Right atrium auricular region (tissue), 2 donors: ENCODE measurements at regions not wholly inside any gene's neighbourhood (a gene's known extent, or its start where the extent isn't known, plus 50 kb on each side); places are given as distances from the start of the nearest gene placed in this dataset.

ENCODE experiments used
- DNase-seq: peaks from one replicate; pipeline ENCODE4 v3.0.0-alpha.2; 2019; ENCODE audit warnings: low spot score
- H3K27ac ChIP-seq, 2 donors: fragments of 200-600 bp; sonication (generic); 1 replicate in 1 of 2; 2 replicates in 1 of 2; pipeline ENCODE4 v1.5.1; 2016 to 2019
- H3K27me3 ChIP-seq, 2 donors: fragments of 200-600 bp; sonication (generic); one replicate each; pipeline versions ENCODE4 v1.5.1 to v1.6.0; 2017 to 2019
- H3K36me3 ChIP-seq: fragments of 200-600 bp; sonication (generic); one replicate; pipeline ENCODE4 v1.5.1; 2016
- H3K4me1 ChIP-seq, 2 donors: fragments of 200-600 bp; sonication (generic); one replicate each; pipeline versions ENCODE4 v1.5.1 to v1.6.0; 2017 to 2019
- H3K4me3 ChIP-seq, 2 donors: fragments of 200-600 bp; sonication (generic); 1 replicate in 1 of 2; 2 replicates in 1 of 2; pipeline ENCODE4 v1.5.1; 2017 to 2019; ENCODE audit warnings: mild to moderate bottlenecking in 1 of 2, moderate library complexity in 1 of 2
- H3K9me3 ChIP-seq, 2 donors: fragments of 200-600 bp; sonication (generic); one replicate each; pipeline ENCODE4 v1.5.1; 2019
- TF ChIP-seq, protein P1 (sequence below), 2 donors: fragments of 200-600 bp; sonication (generic); IDR thresholded peaks; one replicate each; pipeline ENCODE4 v1.5.1; 2019; ENCODE audit warnings: antibody characterized with exemption in 2 of 2

DNA sequence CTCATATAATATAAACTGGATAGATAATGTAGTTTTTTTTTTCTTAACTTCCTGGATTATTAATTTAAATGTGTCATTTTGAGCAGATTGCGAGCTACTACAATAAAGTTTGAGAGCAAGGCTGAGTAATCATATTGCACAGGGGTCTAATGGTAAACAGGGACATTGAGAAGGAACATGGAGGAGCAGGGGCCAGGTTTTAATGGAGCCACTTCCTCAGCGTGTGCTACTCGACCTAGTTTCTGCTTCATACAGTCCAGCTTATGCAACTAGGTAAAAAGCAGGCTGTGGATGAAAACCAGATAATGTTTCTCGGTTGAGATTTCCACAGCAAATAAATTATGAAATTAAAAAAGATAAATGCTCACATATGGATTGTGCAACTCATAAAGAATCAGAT, 1915.7 kb upstream of the CELF4 start:
- no peak overlapping the region for H3K4me3 ChIP-seq
- no peaks in the 10 kb centered on the region for H3K36me3 ChIP-seq
- no peaks in the 10 kb centered on the region for H3K4me1 ChIP-seq
- H3K27me3 ChIP-seq, result no peaks in the 10 kb centered on the region
- no peak overlapping the region for H3K27ac ChIP-seq
- TF ChIP-seq, protein P1, sequence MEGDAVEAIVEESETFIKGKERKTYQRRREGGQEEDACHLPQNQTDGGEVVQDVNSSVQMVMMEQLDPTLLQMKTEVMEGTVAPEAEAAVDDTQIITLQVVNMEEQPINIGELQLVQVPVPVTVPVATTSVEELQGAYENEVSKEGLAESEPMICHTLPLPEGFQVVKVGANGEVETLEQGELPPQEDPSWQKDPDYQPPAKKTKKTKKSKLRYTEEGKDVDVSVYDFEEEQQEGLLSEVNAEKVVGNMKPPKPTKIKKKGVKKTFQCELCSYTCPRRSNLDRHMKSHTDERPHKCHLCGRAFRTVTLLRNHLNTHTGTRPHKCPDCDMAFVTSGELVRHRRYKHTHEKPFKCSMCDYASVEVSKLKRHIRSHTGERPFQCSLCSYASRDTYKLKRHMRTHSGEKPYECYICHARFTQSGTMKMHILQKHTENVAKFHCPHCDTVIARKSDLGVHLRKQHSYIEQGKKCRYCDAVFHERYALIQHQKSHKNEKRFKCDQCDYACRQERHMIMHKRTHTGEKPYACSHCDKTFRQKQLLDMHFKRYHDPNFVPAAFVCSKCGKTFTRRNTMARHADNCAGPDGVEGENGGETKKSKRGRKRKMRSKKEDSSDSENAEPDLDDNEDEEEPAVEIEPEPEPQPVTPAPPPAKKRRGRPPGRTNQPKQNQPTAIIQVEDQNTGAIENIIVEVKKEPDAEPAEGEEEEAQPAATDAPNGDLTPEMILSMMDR (IDR thresholded peaks at IDR 0.05), result no peak
- no peak for DNase-seq
- no peaks in the 10 kb centered on the region for H3K9me3 ChIP-seq

DNA sequence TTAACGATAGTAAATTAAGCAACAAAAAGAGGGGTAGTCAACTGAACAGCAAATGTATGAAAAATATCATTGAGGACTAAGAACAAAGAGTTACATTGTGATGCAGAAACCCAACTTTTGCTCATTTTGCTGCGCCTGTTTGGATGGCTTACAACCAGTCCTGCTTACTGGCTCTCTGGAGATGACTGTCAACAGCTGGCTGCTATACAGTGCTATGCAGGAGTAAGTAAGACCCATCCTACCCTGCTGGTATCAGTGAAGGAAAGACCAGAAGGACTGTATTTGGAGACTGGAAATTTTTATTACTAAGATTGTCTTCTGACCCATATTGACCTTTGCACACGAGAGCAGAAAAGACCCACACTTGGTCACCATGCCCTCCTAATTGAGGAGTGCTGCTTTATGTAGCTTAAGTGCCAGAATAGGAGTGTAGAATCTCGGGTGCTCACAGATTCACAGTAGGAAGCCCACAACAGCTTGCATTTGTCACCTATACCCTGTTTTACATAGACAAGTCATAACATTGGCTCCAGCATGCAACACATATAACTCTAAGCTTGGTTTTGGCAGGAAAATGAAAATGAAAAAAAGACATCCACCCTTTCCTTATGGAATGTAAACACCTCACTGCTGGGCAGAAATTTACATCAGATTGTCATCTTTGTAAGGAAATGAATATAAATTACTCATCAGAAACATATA, 1915.0 kb upstream of the CELF4 start:
- Histone ChIP-seq H3K36me3 (no peaks in the 10 kb centered on the region), H3K27me3 (no peaks in the 10 kb centered on the region), H3K4me3 (no peak overlapping the region), H3K27ac (no peak overlapping the region), H3K4me1 (no peaks in the 10 kb centered on the region), H3K9me3 (no peaks in the 10 kb centered on the region)
- DNase-seq, result no peak
- TF ChIP-seq, protein P1 (IDR thresholded peaks at IDR 0.05), result no peak

DNA sequence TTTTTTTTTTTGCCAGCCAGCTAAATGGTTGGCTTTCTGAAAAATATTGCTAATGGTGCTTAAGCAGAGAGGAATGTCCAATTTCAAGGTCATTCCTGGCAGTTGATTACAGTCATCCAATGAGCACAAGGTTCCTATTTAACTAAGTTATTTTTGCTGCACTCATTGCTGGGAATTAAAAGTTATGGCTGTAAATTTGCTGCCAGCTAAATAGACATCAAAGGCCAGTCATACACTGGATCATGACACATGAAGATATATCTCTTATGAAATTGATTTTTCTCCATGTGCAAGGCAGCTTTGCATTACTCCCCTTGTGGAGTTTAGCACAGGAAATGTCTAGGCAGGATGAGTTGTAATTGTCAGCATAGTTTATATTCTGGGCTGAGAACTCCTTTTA, 1898.4 kb upstream of the CELF4 start:
- DNase-seq, result no peak
- no peaks in the 10 kb centered on the region for H3K4me1 ChIP-seq
- TF ChIP-seq, protein P1 (IDR thresholded peaks at IDR 0.05), result no peak
- H3K36me3 ChIP-seq, result no peaks in the 10 kb centered on the region
- H3K4me3 ChIP-seq, result no peak overlapping the region
- H3K27ac ChIP-seq, result no peak overlapping the region
- no peaks in the 10 kb centered on the region for H3K27me3 ChIP-seq
- no peaks in the 10 kb centered on the region for H3K9me3 ChIP-seq

DNA sequence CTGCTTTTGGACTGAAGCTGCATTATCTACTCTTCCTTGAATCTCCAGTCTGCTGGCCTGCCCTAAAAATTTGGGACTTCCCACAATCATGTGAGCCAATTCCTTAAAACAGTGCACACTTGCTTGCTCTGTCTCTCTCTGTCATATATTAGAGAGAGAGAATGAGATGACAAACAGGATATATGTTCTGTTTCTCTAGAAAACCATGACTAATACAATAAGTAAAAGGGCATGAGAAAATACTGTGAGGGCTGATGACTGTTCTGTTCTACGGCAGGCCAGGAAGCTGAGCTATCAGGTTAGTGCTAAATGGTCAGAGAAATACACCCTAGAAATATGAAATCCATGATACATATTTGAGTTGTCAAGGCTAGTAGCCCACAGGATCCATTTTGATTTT, 1896.8 kb upstream of the CELF4 start:
- Histone ChIP-seq H3K4me1 (no peaks in the 10 kb centered on the region), H3K9me3 (no peaks in the 10 kb centered on the region), H3K36me3 (no peaks in the 10 kb centered on the region), H3K4me3 (no peak overlapping the region), H3K27me3 (no peaks in the 10 kb centered on the region), H3K27ac (no peak overlapping the region)
- TF ChIP-seq, protein P1 (IDR thresholded peaks at IDR 0.05), result no peak
- no peak for DNase-seq

DNA sequence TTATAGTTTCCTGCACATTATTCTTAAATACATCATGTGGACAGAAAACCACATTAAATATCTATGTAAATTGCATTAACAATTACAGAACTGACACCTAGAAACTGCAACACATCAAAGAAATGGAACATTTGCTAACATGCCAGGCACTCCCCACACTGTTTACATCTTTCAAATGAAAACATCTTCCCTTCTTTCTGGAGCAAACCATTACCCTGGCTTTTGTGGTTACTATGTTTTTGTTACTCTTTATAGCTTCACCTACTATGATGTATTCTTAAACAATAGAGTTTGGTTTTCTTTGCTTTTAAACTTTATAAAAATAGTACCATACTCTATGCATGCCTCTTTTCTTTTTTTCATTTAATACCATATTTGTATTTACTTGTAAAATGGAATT, 1894.5 kb upstream of the CELF4 start:
- Histone ChIP-seq H3K4me1 (peaks cover 0 to 2% of the 10 kb centered on the region in 2 donors), H3K36me3 (no peaks in the 10 kb centered on the region), H3K27ac (no peak overlapping the region), H3K27me3 (no peaks in the 10 kb centered on the region), H3K4me3 (no peak overlapping the region), H3K9me3 (no peaks in the 10 kb centered on the region)
- TF ChIP-seq, protein P1 (IDR thresholded peaks at IDR 0.05), result no peak
- no peak for DNase-seq

DNA sequence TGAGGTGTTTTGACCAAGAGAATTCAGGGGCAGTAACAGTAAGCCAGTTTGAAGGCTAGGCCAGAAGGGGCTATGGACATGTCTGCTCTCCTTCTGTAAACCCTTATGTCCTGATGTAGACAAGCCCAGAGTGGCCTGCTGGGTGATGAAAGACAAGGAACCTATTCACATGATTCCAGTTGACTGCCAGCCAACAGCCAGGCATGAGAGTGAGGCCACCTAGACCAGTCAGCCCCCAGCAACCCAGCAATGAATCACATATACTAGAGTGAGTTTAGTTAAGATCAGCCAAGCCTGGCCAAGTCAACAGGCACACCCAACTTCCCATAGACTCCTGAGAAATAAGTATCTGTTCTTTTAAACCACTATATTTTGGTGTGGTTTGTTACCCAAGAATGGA, 1889.7 kb upstream of the CELF4 start:
- TF ChIP-seq, protein P1 (IDR thresholded peaks at IDR 0.05), result no peak
- Histone ChIP-seq H3K27me3 (no peaks in the 10 kb centered on the region), H3K36me3 (no peaks in the 10 kb centered on the region), H3K4me3 (no peak overlapping the region), H3K9me3 (no peaks in the 10 kb centered on the region), H3K27ac (no peak overlapping the region), H3K4me1 (peaks cover 0 to 8% of the 10 kb centered on the region in 2 donors)
- DNase-seq, result no peak
